HG03432 (cell line): ENCODE measurements at regions not wholly inside any gene's neighbourhood (a gene's known extent, or its start where the extent isn't known, plus 50 kb on each side); places are given as distances from the start of the nearest gene placed in this dataset.

Source experiments
- ATAC-seq: cut with Tn5 transposase; IDR thresholded peaks from one replicate; pipeline ENCODE4 v1.9.1; 2021; ENCODE audit warnings: mild to moderate bottlenecking, moderate library complexity; ENCODE audit not compliant: unreplicated experiment

DNA sequence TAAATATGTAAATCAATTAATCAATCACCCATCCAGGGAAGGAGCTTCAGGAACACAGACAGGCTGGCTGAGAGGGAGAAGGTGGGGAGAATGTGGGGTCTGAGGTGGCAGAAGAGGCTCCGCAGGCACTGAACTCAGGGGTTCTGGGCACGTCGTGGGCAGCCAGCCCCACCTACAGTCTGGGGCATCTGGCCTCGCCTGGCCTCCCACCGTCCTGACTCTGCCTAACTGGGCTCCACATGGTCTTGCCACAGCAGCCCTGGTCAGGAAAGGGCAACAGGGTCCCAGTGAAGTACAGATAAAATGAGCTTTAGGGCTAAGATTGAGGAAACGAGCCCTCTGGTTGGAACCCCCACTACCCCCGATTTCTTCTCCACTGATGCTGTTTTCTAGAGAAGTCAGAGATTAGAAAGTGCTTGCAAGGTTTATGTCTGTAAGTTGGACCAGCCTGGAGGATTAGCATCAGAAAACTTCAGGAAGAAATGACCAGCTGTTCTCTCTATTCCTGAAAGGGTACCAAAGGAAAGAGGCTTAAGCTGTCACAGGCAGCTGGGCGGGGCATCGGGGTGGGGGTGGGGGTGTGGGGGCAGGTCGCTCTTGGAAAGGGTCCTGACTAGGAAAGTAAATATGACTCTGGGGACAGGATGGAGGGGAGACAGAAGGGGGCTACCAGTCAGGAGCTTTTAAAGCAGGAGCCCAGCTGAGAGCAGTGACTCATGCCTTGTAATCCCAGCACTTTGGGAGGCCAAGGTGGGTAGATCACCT, 261.7 kb downstream of the BUD13 start:
- ATAC-seq: no peak

- no peak for ATAC-seq
Measured at GRCh38 chr11:116510166-116510565, 262.6 kb downstream of the BUD13 start.

- ATAC-seq: no peak
Measured at GRCh38 chr11:116509551-116509950, 263.2 kb downstream of the BUD13 start.

- no peak for ATAC-seq
Measured at GRCh38 chr11:116507849-116508695, 264.7 kb downstream of the BUD13 start.

DNA sequence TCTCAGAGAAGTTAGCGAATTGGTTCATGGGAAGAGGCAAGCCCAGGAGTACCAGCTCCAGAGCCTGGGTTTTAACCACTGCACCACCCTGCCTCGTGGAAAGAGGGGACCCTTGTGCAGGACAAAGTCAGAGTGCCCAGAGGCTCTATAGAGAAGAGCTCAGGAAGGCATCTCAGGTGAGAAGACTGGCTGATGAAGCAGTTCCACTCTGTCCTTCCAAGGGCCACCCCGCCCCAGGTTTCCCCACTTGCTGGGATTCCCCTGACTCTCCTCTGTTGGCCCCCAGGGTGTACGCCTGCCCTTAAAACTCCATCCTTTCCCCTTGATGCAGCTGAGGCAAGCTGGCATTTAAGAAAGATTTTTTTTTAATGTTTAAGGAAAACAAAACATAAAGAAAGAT, 265.8 kb downstream of the BUD13 start:
- no peak for ATAC-seq

- ATAC-seq: no peak
Measured at GRCh38 chr11:116506263-116506825, 266.4 kb downstream of the BUD13 start.

- no peak for ATAC-seq
Measured at GRCh38 chr11:116505298-116506262, 267.2 kb downstream of the BUD13 start.

DNA sequence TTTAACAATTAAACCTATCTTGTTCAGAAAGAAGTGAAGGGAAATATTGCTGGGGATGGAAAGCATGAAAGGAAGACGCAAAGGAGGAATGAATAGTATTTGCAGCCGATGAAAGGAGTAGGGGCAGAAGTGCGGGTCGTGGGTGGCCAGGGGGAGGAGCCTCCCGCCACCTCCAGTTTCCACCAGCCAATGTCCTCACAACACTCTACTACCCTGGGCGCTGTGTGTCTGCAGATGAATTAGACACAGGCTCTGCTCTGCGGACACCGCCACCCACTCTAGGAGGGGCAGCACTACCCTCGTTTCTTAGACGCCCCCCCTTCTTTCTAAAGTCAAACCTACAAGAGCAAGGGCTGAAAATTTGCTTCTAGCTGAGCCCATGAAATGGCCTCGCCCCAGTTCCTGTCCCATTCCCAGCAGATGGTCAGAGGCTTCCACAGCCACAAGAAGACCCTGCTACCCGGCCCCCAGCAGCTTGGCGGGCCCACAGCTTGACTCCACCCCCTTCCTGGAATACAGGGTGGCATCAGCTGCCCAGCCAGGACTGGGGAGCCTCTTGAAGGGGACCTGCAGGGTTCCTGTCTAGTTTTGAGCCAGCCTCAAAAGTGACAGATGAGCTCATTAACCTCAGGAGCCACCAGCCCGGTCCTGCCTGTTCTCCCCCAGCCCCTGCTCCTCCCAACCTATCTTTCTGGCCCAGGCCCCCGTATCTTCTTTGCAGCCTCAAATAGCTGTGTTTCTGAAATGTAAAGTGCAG, 268.1 kb downstream of the BUD13 start:
- no peak for ATAC-seq

- no peak for ATAC-seq
Measured at GRCh38 chr11:116503216-116504160, 269.3 kb downstream of the BUD13 start.

DNA sequence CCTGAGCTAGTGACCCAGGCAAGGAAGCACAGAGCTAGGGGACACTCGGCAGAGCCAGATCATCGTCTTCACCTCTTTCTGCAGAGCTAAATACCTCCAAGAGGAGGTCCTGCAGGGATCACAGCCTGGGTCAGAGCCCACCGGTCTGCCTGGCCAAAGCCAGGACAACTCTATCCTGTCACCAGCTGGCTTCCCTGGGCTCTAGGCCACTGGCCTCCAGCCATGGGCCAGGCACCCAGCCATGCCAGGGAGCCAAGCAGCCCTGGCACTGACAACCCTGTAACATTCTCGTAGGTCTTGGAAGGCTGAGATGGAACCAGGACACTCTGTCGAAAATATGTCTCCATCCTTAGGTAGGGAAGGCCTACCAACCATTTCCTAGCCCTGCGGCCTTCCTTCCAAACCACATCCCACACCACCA, 270.1 kb downstream of the BUD13 start:
- ATAC-seq: no peak

DNA sequence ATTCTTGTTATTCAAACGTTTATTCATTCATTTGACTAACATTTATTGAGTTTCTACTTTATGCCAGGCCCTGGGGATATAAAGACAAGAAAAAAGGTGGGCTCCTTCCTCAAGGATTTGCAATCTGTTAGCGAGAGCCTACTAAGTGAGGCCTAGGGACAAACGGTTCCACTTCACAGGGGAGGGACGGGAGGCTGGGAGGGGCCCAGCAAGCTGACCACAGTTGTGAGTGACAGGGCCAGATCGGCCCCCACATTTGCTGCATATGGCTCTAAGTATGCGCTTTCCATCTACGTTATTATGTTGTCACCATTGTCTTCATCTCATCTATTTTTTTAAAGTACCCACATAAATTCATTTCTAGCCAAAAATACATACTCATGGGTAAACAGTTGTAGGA, 271.1 kb downstream of the BUD13 start:
- no peak for ATAC-seq

GRCh38 chr11:116500947-116501602, 271.7 kb downstream of the BUD13 start:
- ATAC-seq: no peak

DNA sequence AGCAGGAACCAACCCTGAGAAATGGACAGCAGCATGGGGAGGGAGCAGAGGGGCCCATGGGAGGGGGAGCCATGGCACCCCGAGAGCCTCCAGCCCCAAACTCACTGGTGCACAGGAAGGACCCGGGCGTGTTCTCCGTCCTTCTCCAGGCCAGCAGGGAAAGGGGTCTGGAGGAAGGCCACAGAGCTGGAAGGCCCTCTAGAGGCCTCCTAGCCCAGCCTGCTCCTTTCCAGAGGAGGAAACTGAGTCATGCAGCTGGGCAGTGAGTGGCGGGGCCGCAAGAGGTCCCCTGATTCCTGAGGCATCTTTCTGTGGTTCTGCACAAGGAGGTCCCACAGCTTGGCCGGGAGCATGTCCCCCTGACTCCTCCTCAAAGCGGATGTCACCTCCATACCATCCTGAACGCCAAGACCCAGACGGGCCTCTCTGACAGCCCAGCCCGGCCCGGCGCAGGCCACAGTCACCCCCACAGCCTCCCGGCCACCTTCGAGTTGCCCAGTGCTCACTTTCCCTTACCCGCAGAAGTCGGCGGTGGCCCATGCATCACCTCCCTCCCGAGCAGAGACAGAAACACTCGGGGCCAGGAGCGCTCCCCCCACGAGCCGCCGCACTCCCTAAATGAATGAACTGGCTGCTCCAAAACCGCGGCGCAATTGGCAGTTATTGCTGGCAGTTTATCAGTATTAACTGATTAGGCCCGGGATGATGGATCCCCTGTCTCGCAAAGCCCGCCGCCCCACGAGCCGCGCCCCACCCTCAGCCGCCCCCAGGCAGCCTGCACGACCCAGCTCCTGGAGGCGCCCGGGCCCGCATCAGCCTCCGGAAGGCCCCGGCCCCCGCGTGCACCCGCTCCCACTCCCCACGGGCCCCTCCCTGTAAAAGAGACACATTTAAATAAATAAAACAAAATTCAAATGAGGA, 272.5 kb downstream of the BUD13 start:
- no peak for ATAC-seq

DNA sequence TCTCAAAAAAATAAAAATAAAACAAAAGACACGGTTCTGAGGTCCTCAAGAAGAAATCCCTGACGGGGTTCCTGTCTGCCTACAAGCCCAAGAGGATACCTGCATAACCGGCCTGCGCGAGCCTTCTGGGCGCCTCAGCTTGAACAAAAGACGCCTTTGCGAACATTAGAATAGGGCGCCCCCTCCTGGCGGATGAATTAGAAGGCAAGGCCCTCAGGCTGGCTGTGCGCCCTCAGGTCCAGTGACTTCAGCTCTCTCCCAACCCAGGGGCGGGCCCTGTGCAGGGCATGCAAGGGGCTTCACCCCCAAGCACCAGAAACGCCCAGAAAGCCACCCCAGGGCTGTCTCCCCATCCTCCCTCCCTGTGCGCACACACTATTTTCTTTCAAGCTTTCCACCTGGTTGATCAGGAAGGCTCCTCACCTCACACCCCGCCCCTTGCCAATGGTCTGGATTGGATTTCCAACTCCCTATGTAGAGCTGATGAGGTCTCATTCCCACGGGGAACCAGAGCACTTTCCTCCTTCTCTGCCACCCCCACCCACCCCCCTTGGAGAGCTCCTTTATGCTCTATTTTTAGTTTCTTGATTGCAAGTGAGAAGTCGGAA, 273.3 kb downstream of the BUD13 start:
- ATAC-seq: no peak

- ATAC-seq: no peak
Measured at GRCh38 chr11:116498161-116498560, 274.6 kb downstream of the BUD13 start.

- no peak for ATAC-seq
Measured at GRCh38 chr11:116492600-116492999, 280.2 kb downstream of the BUD13 start.

- no peak for ATAC-seq
Measured at GRCh38 chr11:116488836-116489389, 283.9 kb downstream of the BUD13 start.
